Breast epithelium (tissue), 3 donors: ENCODE measurements at regions not wholly inside any gene's neighbourhood (a gene's known extent, or its start where the extent isn't known, plus 50 kb on each side); places are given as distances from the start of the nearest gene placed in this dataset.

Experiments
- CTCF ChIP-seq, 3 donors: fragments of 450-650 bp; IDR thresholded peaks; one replicate each; pipeline ENCODE4 v1.5.1; 2016 to 2017; ENCODE audit warnings: antibody characterized with exemption in 3 of 3, mild to moderate bottlenecking in 3 of 3, moderate library complexity in 3 of 3
- POLR2A ChIP-seq: fragments of 450-650 bp; IDR thresholded peaks from one replicate; pipeline ENCODE4 v1.6.1; 2016; ENCODE audit warnings: antibody characterized with exemption, mild to moderate bottlenecking, moderate library complexity
- POLR2AphosphoS5 ChIP-seq, 3 donors: sonication (generic); formaldehyde crosslinking; IDR thresholded peaks; one replicate each; pipeline ENCODE4 v1.6.1; 2017; ENCODE audit warnings: antibody characterized with exemption in 3 of 3

GRCh38 chr15:29456964-29457363 lies 187.3 kb upstream of the NSMCE3 start:
- TF ChIP-seq CTCF (IDR thresholded peaks at IDR 0.05) (no peak), POLR2A (no peak), POLR2AphosphoS5 (IDR thresholded peaks at IDR 0.05) (no peak)
